Trophoblast cell (in vitro differentiated cells and primary cell): ENCODE measurements at regions not wholly inside any gene's neighbourhood (a gene's known extent, or its start where the extent isn't known, plus 50 kb on each side); places are given as distances from the start of the nearest gene placed in this dataset.

ENCODE experiments used
- DNase-seq, 2 donors: peaks; one replicate each; pipeline ENCODE4 v3.0.0-alpha.2; 2016
- H2AFZ ChIP-seq: 2 replicates; pipeline ENCODE4 v1.6.1; 2013; ENCODE audit warnings: low read length, moderate library complexity, mild to moderate bottlenecking; ENCODE audit not compliant: insufficient read depth, poor library complexity
- H2AK5ac ChIP-seq: 2 replicates; pipeline ENCODE4 v1.6.1; 2013; ENCODE audit warnings: mild to moderate bottlenecking, low read length
- H2BK120ac ChIP-seq: 2 replicates; pipeline ENCODE4 v1.6.1; 2013; ENCODE audit warnings: low read length, mild to moderate bottlenecking, moderate library complexity; ENCODE audit not compliant: insufficient read depth, poor library complexity
- H2BK12ac ChIP-seq: 2 replicates; pipeline ENCODE4 v1.6.1; 2013; ENCODE audit warnings: mild to moderate bottlenecking, low read length, moderate library complexity
- H2BK5ac ChIP-seq: 2 replicates; pipeline ENCODE4 v1.6.1; 2013; ENCODE audit warnings: low read length, low read depth, moderate library complexity, mild to moderate bottlenecking; ENCODE audit not compliant: poor library complexity
- H3K14ac ChIP-seq: 2 replicates; pipeline ENCODE4 v1.6.1; 2013; ENCODE audit warnings: mild to moderate bottlenecking, low read length
- H3K18ac ChIP-seq: 2 replicates; pipeline ENCODE4 v1.6.1; 2013; ENCODE audit warnings: mild to moderate bottlenecking, low read length
- H3K23ac ChIP-seq: 2 replicates; pipeline ENCODE4 v1.6.1; 2013; ENCODE audit warnings: low read length
- H3K27ac ChIP-seq: 2 replicates; pipeline ENCODE4 v1.5.1; 2013; ENCODE audit warnings: low read depth, mild to moderate bottlenecking, inconsistent platforms, low read length, moderate library complexity
- H3K27me3 ChIP-seq: 2 replicates; pipeline ENCODE4 v1.6.1; 2013; ENCODE audit warnings: inconsistent platforms, mild to moderate bottlenecking, low read length, moderate library complexity; ENCODE audit not compliant: insufficient read depth
- H3K36me3 ChIP-seq, 2 experiments: 1 replicate in 1 of 2; 2 replicates in 1 of 2; pipeline ENCODE4 v1.6.1; 2013; ENCODE audit warnings: low read length in 2 of 2, mild to moderate bottlenecking in 2 of 2, moderate library complexity in 1 of 2; ENCODE audit not compliant: insufficient read depth in 2 of 2, control insufficient read depth in 1 of 2
- H3K4ac ChIP-seq: 2 replicates; pipeline ENCODE4 v1.6.1; 2013; ENCODE audit warnings: low read depth, mild to moderate bottlenecking, low read length, moderate library complexity
- H3K4me1 ChIP-seq, 2 experiments: 1 replicate in 1 of 2; 2 replicates in 1 of 2; pipeline ENCODE4 v1.6.1; 2013; ENCODE audit warnings: low read length in 2 of 2, mild to moderate bottlenecking in 2 of 2, moderate library complexity in 1 of 2; ENCODE audit not compliant: insufficient read depth in 2 of 2, control insufficient read depth in 1 of 2
- H3K4me2 ChIP-seq: 2 replicates; pipeline ENCODE4 v1.6.1; 2013; ENCODE audit warnings: inconsistent platforms, mild to moderate bottlenecking, low read length, moderate library complexity
- H3K4me3 ChIP-seq: 2 replicates; pipeline ENCODE4 v1.5.1; 2013; ENCODE audit warnings: mild to moderate bottlenecking, low read depth, low read length, inconsistent platforms
- H3K79me1 ChIP-seq: one replicate; pipeline ENCODE4 v1.6.1; 2013; ENCODE audit warnings: low read length
- H3K79me2 ChIP-seq: 2 replicates; pipeline ENCODE4 v1.6.1; 2013; ENCODE audit warnings: low read length, mild to moderate bottlenecking; ENCODE audit not compliant: control insufficient read depth, insufficient read depth, poor library complexity
- H3K9ac ChIP-seq: 2 replicates; pipeline ENCODE4 v1.6.1; 2013; ENCODE audit warnings: mild to moderate bottlenecking, low read length
- H3K9me3 ChIP-seq: 2 replicates; pipeline ENCODE4 v1.6.1; 2013; ENCODE audit warnings: low read depth, mild to moderate bottlenecking, control low read depth, inconsistent platforms, low read length; ENCODE audit not compliant: insufficient read depth
- H4K12ac ChIP-seq: 2 replicates; pipeline ENCODE4 v1.6.1; 2013; ENCODE audit warnings: low read depth, mild to moderate bottlenecking, low read length, moderate library complexity
- H4K8ac ChIP-seq: 2 replicates; pipeline ENCODE4 v1.6.1; 2013; ENCODE audit warnings: low read depth, mild to moderate bottlenecking, low read length, moderate library complexity
- H4K91ac ChIP-seq: one replicate; pipeline ENCODE4 v1.6.1; 2013; ENCODE audit warnings: low read depth, mild to moderate bottlenecking, low read length, moderate library complexity
- WGBS: extraction: QIAGEN DNeasy Blood & Tissue Kit; methylation state at CpG from one replicate; pipeline ENCODE4 v1.1.7; 2013; ENCODE audit warnings: missing lambda C conversion rate; ENCODE audit not compliant: insufficient read length, insufficient coverage; ENCODE audit errors: extremely low coverage; 5-methylcytosine and 5-hydroxymethylcytosine counted together

DNA sequence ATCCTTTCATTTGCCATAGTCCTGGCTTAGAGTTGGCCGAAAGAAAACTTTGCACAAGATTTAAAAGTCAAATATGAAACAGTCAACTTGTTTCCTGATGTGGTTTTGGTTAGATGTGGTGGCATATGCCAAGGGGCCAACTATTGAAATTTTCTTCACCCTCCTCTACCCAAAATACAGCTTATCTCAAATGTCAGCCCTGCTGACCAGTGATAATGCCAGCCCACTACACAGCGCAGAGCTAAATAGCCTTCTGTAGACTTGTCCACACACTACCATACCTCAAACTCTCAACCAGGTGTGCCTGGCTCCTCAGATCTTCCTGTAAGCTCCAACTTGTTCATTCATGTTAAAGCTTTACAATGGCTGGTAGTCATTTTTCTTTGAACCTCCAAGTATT, 368.5 kb upstream of the STAC start:
- H3K27me3 ChIP-seq = no peaks in the 10 kb centered on the region
- no peak overlapping the region for H3K23ac ChIP-seq
- no peaks in the 10 kb centered on the region for H3K79me2 ChIP-seq
- H3K27ac ChIP-seq = no peak overlapping the region
- H3K4me3 ChIP-seq = no peak overlapping the region
- H3K79me1 ChIP-seq = no peaks in the 10 kb centered on the region
- no peak overlapping the region for H3K18ac ChIP-seq
- no peak overlapping the region for H3K14ac ChIP-seq
- no peak overlapping the region for H3K4ac ChIP-seq
- H2BK120ac ChIP-seq = no peak overlapping the region
- H2BK5ac ChIP-seq = no peak overlapping the region
- H3K36me3 ChIP-seq = peaks cover 0 to 2% of the 10 kb centered on the region in 2 experiments
- H3K9ac ChIP-seq = no peak overlapping the region
- no peak overlapping the region for H3K4me2 ChIP-seq
- H2AFZ ChIP-seq = no peak overlapping the region
- H4K91ac ChIP-seq = no peak overlapping the region
- no peak overlapping the region for H4K12ac ChIP-seq
- H3K9me3 ChIP-seq = peaks cover 2% of the 10 kb centered on the region
- no peak overlapping the region for H2BK12ac ChIP-seq
- H2AK5ac ChIP-seq = no peak overlapping the region
- DNase-seq = no peak
- no CpG with 5 or more reads among the region's 2 CpGs for WGBS
- H4K8ac ChIP-seq = no peak overlapping the region
- no peaks in the 10 kb centered on the region for H3K4me1 ChIP-seq

DNA sequence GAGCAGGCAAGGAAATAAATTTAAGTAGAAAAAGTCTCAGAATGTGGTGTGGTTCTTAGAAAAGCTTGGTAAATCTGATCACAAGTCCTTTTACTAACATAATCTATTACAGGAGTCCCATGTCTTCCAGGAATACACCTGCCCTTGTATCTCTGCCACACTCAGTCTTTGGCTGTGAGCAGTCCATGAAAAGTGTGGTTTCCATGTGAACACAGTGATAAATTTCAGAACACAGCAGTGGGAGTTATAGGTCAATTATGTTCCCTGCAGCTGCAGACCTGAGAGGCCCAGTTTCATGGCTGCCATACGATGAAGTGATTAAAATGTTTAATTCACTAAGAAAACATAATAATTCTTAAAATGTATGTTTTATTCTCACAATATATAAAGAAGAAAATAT, 366.9 kb upstream of the STAC start:
- Histone ChIP-seq H2BK120ac (no peak overlapping the region), H3K4ac (no peak overlapping the region), H3K4me3 (no peak overlapping the region), H3K27me3 (no peaks in the 10 kb centered on the region), H3K18ac (no peak overlapping the region), H4K91ac (no peak overlapping the region), H3K79me2 (no peaks in the 10 kb centered on the region), H4K8ac (no peak overlapping the region), H3K23ac (no peak overlapping the region), H3K9ac (no peak overlapping the region), H2AFZ (no peak overlapping the region), H2AK5ac (no peak overlapping the region), H3K4me1 (no peaks in the 10 kb centered on the region), H2BK5ac (no peak overlapping the region), H3K27ac (no peak overlapping the region), H3K4me2 (no peak overlapping the region), H3K9me3 (peaks cover under 1% of the 10 kb centered on the region), H4K12ac (no peak overlapping the region), H3K79me1 (no peaks in the 10 kb centered on the region), H3K36me3 (no peaks in the 10 kb centered on the region), H3K14ac (no peak overlapping the region), H2BK12ac (no peak overlapping the region)
- WGBS = no CpG with 5 or more reads among the region's 1 CpG
- DNase-seq = no peak

DNA sequence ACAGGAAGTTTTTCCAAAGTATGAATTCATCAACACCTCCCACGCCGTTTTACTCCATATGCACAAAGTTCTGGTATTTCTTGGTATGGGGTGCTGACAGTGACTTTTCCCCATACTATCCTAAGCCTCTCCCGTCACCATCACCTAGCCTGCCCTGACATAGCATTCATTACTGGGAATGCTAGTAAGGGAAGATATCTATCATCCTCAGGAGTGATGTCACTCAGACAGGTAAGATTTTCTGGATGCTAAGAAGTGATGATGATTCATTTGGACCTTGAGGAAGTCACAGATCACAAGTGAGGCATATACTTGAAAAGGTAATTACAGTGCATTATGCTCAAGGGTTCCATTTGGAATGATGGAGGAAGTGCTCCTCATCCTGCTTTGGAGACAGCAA, 355.1 kb upstream of the STAC start:
- DNase-seq = peak; percentile 41 to 72
- H2AK5ac ChIP-seq = no peak overlapping the region
- H3K27me3 ChIP-seq = no peaks in the 10 kb centered on the region
- H3K4me1 ChIP-seq = no peaks in the 10 kb centered on the region
- H3K18ac ChIP-seq = no peak overlapping the region
- H3K36me3 ChIP-seq = no peaks in the 10 kb centered on the region
- H2BK5ac ChIP-seq = no peak overlapping the region
- no peak overlapping the region for H3K27ac ChIP-seq
- H3K4me3 ChIP-seq = no peak overlapping the region
- no CpG with 5 or more reads among the region's 3 CpGs for WGBS
- no peaks in the 10 kb centered on the region for H3K9me3 ChIP-seq
- no peak overlapping the region for H4K91ac ChIP-seq
- no peak overlapping the region for H4K12ac ChIP-seq
- H2BK120ac ChIP-seq = no peak overlapping the region
- H3K79me2 ChIP-seq = no peaks in the 10 kb centered on the region
- no peak overlapping the region for H2AFZ ChIP-seq
- H2BK12ac ChIP-seq = no peak overlapping the region
- no peak overlapping the region for H3K4ac ChIP-seq
- no peak overlapping the region for H3K4me2 ChIP-seq
- no peak overlapping the region for H4K8ac ChIP-seq
- H3K23ac ChIP-seq = no peak overlapping the region
- H3K14ac ChIP-seq = no peak overlapping the region
- no peaks in the 10 kb centered on the region for H3K79me1 ChIP-seq
- no peak overlapping the region for H3K9ac ChIP-seq

DNA sequence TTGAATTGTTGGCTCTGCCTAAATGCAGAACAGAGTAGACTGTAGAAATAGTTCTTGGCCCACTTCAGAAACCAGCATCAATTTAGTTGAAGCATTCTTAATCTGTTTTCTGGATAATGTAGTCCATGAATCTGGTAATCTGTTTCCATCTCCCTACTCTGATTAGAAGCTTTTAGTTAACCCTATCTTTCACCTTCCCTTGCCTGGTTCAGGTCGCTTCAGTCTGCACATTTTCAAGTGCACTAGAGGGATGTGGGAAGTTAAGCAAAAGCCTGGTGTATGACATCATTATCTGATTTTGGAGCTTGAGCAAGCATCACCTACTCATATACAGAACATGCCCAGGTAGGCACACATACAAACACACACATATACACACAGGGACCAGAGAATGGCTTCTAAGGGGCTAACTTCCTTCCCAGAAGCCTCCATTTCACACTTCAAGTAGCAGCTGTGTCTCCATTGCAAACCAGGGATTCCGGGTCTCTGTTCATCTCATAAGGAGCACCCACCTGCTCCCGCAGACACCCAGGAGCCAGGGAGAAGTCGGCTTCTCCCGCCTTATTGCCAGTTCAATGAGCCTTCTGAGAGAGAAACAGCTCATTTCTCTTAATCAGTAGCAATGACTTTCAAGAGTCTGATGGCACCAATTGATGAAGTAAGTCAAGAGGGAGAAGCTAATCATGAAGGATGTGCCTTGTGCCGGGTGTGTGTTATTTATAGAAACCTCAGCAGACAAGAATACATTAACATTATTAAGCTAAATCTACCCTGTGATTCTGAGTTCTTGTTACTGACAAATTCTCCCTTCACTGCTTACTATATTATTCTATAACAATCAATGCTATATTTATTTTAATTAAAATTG, 347.9 kb upstream of the STAC start:
- Histone ChIP-seq H3K4me2 (no peak overlapping the region), H3K27ac (no peak overlapping the region), H2AK5ac (no peak overlapping the region), H3K27me3 (no peaks in the 10 kb centered on the region), H2BK12ac (no peak overlapping the region), H3K4me1 (no peaks in the 10 kb centered on the region), H3K9me3 (no peaks in the 10 kb centered on the region), H2BK120ac (no peak overlapping the region), H3K4ac (no peak overlapping the region), H3K23ac (no peak overlapping the region), H2AFZ (no peak overlapping the region), H4K8ac (no peak overlapping the region), H3K79me2 (no peaks in the 10 kb centered on the region), H3K79me1 (no peaks in the 10 kb centered on the region), H4K91ac (no peak overlapping the region), H3K36me3 (no peaks in the 10 kb centered on the region), H3K18ac (no peak overlapping the region), H3K14ac (no peak overlapping the region), H4K12ac (no peak overlapping the region), H3K4me3 (no peak overlapping the region), H3K9ac (no peak overlapping the region), H2BK5ac (no peak overlapping the region)
- no peak for DNase-seq
- no CpG with 5 or more reads among the region's 6 CpGs for WGBS
